WTC11 (cell line): ENCODE measurements at regions not wholly inside any gene's neighbourhood (a gene's known extent, or its start where the extent isn't known, plus 50 kb on each side); places are given as distances from the start of the nearest gene placed in this dataset.

Source experiments
- ATAC-seq: fragments of 200-7000 bp; cut with Tn5 transposase; 2 replicates; pipeline ENCODE4 v1.10.0; 2021; ENCODE audit warnings: mild to moderate bottlenecking, moderate library complexity
- CTCF ChIA-PET: fragments of 300-600 bp; sonication (Branson Sonifier 250); formaldehyde crosslinking; loops from one replicate; lab custom pipeline; 2021; ENCODE audit warnings: antibody characterized with exemption; lab: Charles Lee
- POLR2A ChIA-PET: fragments of 350-600 bp; sonication (Branson Sonifier 250); formaldehyde crosslinking; loops from one replicate; lab custom pipeline; 2021; ENCODE audit warnings: antibody characterized with exemption; lab: Charles Lee
- DNase-seq: peaks from one replicate; pipeline ENCODE4 v3.0.0; 2021; ENCODE audit warnings: low spot score
- H3K27ac Mint-ChIP-seq: 2 replicates; pipeline ENCODE4 v1.8.0; 2021; ENCODE audit warnings: mixed read lengths
- H3K27me3 Mint-ChIP-seq: 2 replicates; pipeline ENCODE4 v1.8.0; 2021; ENCODE audit warnings: low read depth, mild to moderate bottlenecking, moderate library complexity, mixed read lengths
- H3K36me3 Mint-ChIP-seq: 2 replicates; pipeline ENCODE4 v1.8.0; 2021; ENCODE audit warnings: mixed read lengths
- H3K4me1 Mint-ChIP-seq: 2 replicates; pipeline ENCODE4 v1.8.0; 2022; ENCODE audit warnings: mixed read lengths
- H3K4me3 Mint-ChIP-seq: 2 replicates; pipeline ENCODE4 v1.8.0; 2021; ENCODE audit warnings: mild to moderate bottlenecking, moderate library complexity, mixed read lengths
- H3K9me3 Mint-ChIP-seq: 2 replicates; pipeline ENCODE4 v1.8.0; 2021; ENCODE audit warnings: mixed read lengths
- EMX1 ChIP-seq: fragments of 250-450 bp; sonication (Bioruptor Pico); IDR thresholded peaks from 2 replicates; pipeline ENCODE4 v1.8.0; 2021; ENCODE audit warnings: mild to moderate bottlenecking
- FOXP1 ChIP-seq: sonication (generic); formaldehyde crosslinking; IDR thresholded peaks from 2 replicates; pipeline ENCODE4 v1.8.0; 2022; ENCODE audit warnings: missing genetic modification reagents, mild to moderate bottlenecking, moderate library complexity, borderline replicate concordance
- FOXP4 ChIP-seq: sonication (generic); formaldehyde crosslinking; IDR thresholded peaks from 2 replicates; pipeline ENCODE4 v1.8.0; 2022; ENCODE audit warnings: mild to moderate bottlenecking, missing genetic modification reagents
- JAZF1 ChIP-seq: fragments of 250-450 bp; sonication (Bioruptor Pico); IDR thresholded peaks from 2 replicates; pipeline ENCODE4 v1.9.0; 2021; ENCODE audit warnings: moderate library complexity, mild to moderate bottlenecking, inconsistent platforms
- JUN ChIP-seq: sonication (generic); formaldehyde crosslinking; IDR thresholded peaks from 2 replicates; pipeline ENCODE4 v1.8.0; 2023; ENCODE audit warnings: mild to moderate bottlenecking, missing genetic modification reagents
- PRRX2 ChIP-seq: fragments of 250-450 bp; sonication (Bioruptor Pico); IDR thresholded peaks from 2 replicates; pipeline ENCODE4 v1.8.0; 2021; ENCODE audit warnings: mild to moderate bottlenecking
- STAT6 ChIP-seq: sonication (generic); formaldehyde crosslinking; conservative IDR thresholded peaks from 2 replicates; pipeline ENCODE4 v1.8.1; 2023; ENCODE audit warnings: mild to moderate bottlenecking, low read depth, missing genetic modification reagents, moderate library complexity
- TEAD4 ChIP-seq: sonication (generic); formaldehyde crosslinking; IDR thresholded peaks from 2 replicates; pipeline ENCODE4 v1.8.0; 2022; ENCODE audit warnings: mild to moderate bottlenecking, missing genetic modification reagents
- USF1 ChIP-seq: sonication (generic); formaldehyde crosslinking; IDR thresholded peaks from 2 replicates; pipeline ENCODE4 v1.8.0; 2022; ENCODE audit warnings: mild to moderate bottlenecking, missing genetic modification reagents
- ZNF121 ChIP-seq: sonication (generic); formaldehyde crosslinking; IDR thresholded peaks from 2 replicates; pipeline ENCODE4 v1.8.0; 2023; ENCODE audit warnings: missing genetic modification reagents
- ZNF423 ChIP-seq: fragments of 250-450 bp; sonication (Bioruptor Pico); IDR thresholded peaks from 2 replicates; pipeline ENCODE4 v2.1.2; 2022; ENCODE audit warnings: mild to moderate bottlenecking, moderate library complexity
- TF ChIP-seq, protein P1 (sequence below): sonication (generic); formaldehyde crosslinking; IDR thresholded peaks from 2 replicates; pipeline ENCODE4 v1.8.1; 2023; ENCODE audit warnings: mild to moderate bottlenecking, missing genetic modification reagents, moderate library complexity
- TF ChIP-seq, protein P2 (sequence below): fragments of 250-450 bp; sonication (Bioruptor Pico); IDR thresholded peaks from 2 replicates; pipeline ENCODE4 v1.8.0; 2021; ENCODE audit warnings: mild to moderate bottlenecking
- TF ChIP-seq, protein P3 (sequence below): sonication (generic); formaldehyde crosslinking; IDR thresholded peaks from 2 replicates; pipeline ENCODE4 v1.8.1; 2023; ENCODE audit warnings: mild to moderate bottlenecking, missing genetic modification reagents

DNA sequence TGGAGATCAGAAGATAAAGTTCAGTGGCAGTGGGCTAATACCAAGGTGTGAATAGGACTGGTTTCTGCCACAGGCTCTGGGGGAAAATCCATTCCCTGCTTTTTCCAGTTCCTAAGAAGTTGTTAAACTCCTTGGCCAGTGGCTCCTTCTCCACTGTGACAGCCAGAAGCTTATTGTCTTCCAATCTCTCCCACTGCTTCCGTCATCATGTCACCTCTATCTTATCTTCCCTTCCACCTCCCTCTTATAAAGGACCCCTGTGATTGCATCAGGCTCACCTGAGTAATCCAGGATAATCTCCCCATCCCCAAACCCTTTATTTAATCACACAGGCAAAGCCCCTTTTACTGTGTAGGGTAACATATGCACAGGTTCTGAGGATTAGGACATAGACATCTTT is 431.2 kb upstream of the SLC10A2 start:
- DNase-seq = no peak
- H3K9me3 Mint-ChIP-seq = peaks cover 21% of the 10 kb centered on the region

GRCh38 chr13:103487841-103488240 is 421.6 kb upstream of the SLC10A2 start:
- no peak for DNase-seq
- TF ChIP-seq ZNF423 (CRISPR knock-in tag) (no peak), USF1 (no peak), FOXP1 (CRISPR knock-in tag) (no peak), JUN (CRISPR knock-in tag) (no peak)
- TF ChIP-seq, all 79 proteins: peak for 0
- no peak overlapping the region for H3K27ac Mint-ChIP-seq
- no peak for ATAC-seq
- peaks cover 3% of the 10 kb centered on the region for H3K9me3 Mint-ChIP-seq
- CTCF ChIA-PET = no interaction called here
- peaks cover 2% of the 10 kb centered on the region for H3K36me3 Mint-ChIP-seq
- POLR2A ChIA-PET = no interaction called here
- H3K27me3 Mint-ChIP-seq = no peaks in the 10 kb centered on the region
- no peak overlapping the region for H3K4me3 Mint-ChIP-seq
- no peaks in the 10 kb centered on the region for H3K4me1 Mint-ChIP-seq

More for the DNA sequence above, 431.2 kb upstream of the SLC10A2 start:
- H3K4me3 Mint-ChIP-seq = no peak overlapping the region
- TF ChIP-seq, protein P1, sequence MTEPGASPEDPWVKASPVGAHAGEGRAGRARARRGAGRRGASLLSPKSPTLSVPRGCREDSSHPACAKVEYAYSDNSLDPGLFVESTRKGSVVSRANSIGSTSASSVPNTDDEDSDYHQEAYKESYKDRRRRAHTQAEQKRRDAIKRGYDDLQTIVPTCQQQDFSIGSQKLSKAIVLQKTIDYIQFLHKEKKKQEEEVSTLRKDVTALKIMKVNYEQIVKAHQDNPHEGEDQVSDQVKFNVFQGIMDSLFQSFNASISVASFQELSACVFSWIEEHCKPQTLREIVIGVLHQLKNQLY (CRISPR knock-in tag) = no peak
- no peak for TF ChIP-seq TEAD4 (CRISPR knock-in tag)
- ChIA-PET CTCF (no interaction called here), POLR2A (no interaction called here)
- no peaks in the 10 kb centered on the region for H3K4me1 Mint-ChIP-seq
- peaks cover 7% of the 10 kb centered on the region for H3K36me3 Mint-ChIP-seq
- no peak for ATAC-seq
- H3K27ac Mint-ChIP-seq = no peak overlapping the region
- no peaks in the 10 kb centered on the region for H3K27me3 Mint-ChIP-seq

DNA sequence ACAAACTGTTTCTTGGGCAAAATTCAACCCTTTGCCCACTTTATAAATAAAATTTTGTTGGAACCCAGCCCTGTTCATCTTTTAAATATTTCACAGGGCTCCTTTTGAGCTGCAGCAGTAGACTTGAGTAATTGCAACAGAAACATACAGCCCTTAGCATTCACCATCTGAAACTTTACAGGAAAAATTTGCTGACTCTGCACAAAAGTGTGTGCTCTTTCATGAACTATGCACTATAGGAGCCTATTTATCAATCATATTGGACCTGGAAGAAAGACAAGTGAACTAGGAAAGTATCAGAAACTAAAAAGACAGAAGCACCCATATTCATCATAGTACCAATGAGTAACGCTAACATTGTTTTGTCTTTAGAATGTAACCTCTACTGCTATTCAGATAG is 406.9 kb upstream of the SLC10A2 start:
- ATAC-seq = no peak
- Mint-ChIP-seq H3K4me3 (no peak overlapping the region), H3K36me3 (no peaks in the 10 kb centered on the region), H3K27ac (no peak overlapping the region), H3K9me3 (no peaks in the 10 kb centered on the region), H3K4me1 (no peaks in the 10 kb centered on the region; the same call in 1 of the 2 replicates), H3K27me3 (no peaks in the 10 kb centered on the region)
- TF ChIP-seq PRRX2 (CRISPR knock-in tag) (no peak), STAT6 (CRISPR knock-in tag) (no peak), EMX1 (CRISPR knock-in tag) (no peak)
- DNase-seq = no peak
- POLR2A ChIA-PET = no interaction called here
- CTCF ChIA-PET = no interaction called here

DNA sequence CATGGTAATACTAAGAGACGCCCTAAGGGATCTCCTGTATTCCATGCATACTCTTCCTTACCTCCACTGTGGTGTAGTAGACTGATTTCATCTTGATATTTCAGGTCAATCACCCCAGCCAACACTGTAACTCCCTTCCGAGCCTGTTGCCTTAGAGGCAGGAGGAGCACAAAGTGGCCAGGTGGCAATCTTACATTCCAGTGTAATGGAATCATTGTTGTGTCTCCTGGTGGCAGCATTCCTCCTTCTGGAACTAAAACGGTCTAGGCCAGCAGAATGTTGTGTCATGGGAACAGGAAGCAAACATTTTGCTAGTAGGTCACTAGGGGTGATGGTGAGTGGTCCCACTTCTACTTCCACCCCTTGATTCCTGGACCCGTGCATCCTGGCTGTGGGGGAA is 405.7 kb upstream of the SLC10A2 start:
- ChIA-PET CTCF (no interaction called here), POLR2A (no interaction called here)
- Mint-ChIP-seq H3K9me3 (no peaks in the 10 kb centered on the region), H3K27ac (peak overlapping the region; percentile 19; the same call in 1 of the 2 replicates), H3K4me1 (no peaks in the 10 kb centered on the region; the same call in 1 of the 2 replicates), H3K27me3 (no peaks in the 10 kb centered on the region), H3K4me3 (no peak overlapping the region)
- DNase-seq = peak; percentile 9
- TF ChIP-seq USF1 = no peak
- no peak for TF ChIP-seq TEAD4 (CRISPR knock-in tag)
- TF ChIP-seq JAZF1 (CRISPR knock-in tag) = no peak
- TF ChIP-seq, protein P2, sequence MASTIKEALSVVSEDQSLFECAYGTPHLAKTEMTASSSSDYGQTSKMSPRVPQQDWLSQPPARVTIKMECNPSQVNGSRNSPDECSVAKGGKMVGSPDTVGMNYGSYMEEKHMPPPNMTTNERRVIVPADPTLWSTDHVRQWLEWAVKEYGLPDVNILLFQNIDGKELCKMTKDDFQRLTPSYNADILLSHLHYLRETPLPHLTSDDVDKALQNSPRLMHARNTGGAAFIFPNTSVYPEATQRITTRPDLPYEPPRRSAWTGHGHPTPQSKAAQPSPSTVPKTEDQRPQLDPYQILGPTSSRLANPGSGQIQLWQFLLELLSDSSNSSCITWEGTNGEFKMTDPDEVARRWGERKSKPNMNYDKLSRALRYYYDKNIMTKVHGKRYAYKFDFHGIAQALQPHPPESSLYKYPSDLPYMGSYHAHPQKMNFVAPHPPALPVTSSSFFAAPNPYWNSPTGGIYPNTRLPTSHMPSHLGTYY (CRISPR knock-in tag) = no peak
- TF ChIP-seq FOXP4 = no peak
- no peak for TF ChIP-seq ZNF121 (CRISPR knock-in tag)
- TF ChIP-seq, protein P3, sequence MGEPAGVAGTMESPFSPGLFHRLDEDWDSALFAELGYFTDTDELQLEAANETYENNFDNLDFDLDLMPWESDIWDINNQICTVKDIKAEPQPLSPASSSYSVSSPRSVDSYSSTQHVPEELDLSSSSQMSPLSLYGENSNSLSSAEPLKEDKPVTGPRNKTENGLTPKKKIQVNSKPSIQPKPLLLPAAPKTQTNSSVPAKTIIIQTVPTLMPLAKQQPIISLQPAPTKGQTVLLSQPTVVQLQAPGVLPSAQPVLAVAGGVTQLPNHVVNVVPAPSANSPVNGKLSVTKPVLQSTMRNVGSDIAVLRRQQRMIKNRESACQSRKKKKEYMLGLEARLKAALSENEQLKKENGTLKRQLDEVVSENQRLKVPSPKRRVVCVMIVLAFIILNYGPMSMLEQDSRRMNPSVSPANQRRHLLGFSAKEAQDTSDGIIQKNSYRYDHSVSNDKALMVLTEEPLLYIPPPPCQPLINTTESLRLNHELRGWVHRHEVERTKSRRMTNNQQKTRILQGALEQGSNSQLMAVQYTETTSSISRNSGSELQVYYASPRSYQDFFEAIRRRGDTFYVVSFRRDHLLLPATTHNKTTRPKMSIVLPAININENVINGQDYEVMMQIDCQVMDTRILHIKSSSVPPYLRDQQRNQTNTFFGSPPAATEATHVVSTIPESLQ (CRISPR knock-in tag) = no peak
- TF ChIP-seq, all 79 proteins: peak for 0
- no peaks in the 10 kb centered on the region for H3K36me3 Mint-ChIP-seq
- ATAC-seq = peak; percentile 60; the same call in 1 of the 2 replicates
